Heart left ventricle (tissue), 16 donors: ENCODE measurements at regions not wholly inside any gene's neighbourhood (a gene's known extent, or its start where the extent isn't known, plus 50 kb on each side); places are given as distances from the start of the nearest gene placed in this dataset.

Experiments used
- ATAC-seq, 4 donors: fragments of 200-7000 bp; cut with Tn5 transposase; one replicate each; pipeline ENCODE4 v1.9.1; 2020 to 2022; ENCODE audit warnings: moderate library complexity in 4 of 4, mild to moderate bottlenecking in 3 of 4, moderate number of reproducible peaks in 1 of 4
- DNase-seq, 5 donors: peaks; one replicate each; pipeline ENCODE4 v3.0.0-alpha.2; 2020
- H3K27ac ChIP-seq, 12 donors: fragments of 200-600 bp; sonication (generic) in 4 of 12; one replicate each; pipeline versions ENCODE4 v1.5.0 to v1.8.0; 2016 to 2022; ENCODE audit warnings: mild to moderate bottlenecking in 2 of 12
- H3K27me3 ChIP-seq, 9 donors: fragments of 200-600 bp; sonication (generic) in 2 of 9; one replicate each; pipeline versions ENCODE4 v1.5.1 to v1.8.0; 2016 to 2022; ENCODE audit warnings: mild to moderate bottlenecking in 3 of 9
- H3K36me3 ChIP-seq, 9 donors: fragments of 200-600 bp; sonication (generic) in 2 of 9; one replicate each; pipeline versions ENCODE4 v1.5.0 to v1.8.0; 2018 to 2022; ENCODE audit warnings: mild to moderate bottlenecking in 2 of 9
- H3K4me1 ChIP-seq, 12 donors: fragments of 200-600 bp; sonication (generic) in 4 of 12; one replicate each; pipeline versions ENCODE4 v1.5.0 to v1.8.0; 2016 to 2022; ENCODE audit warnings: mild to moderate bottlenecking in 3 of 12
- H3K4me3 ChIP-seq, 12 donors: fragments of 200-600 bp; sonication (generic) in 4 of 12; one replicate each; pipeline versions ENCODE4 v1.5.0 to v1.8.0; 2017 to 2022; ENCODE audit warnings: mild to moderate bottlenecking in 9 of 12, moderate library complexity in 4 of 12
- H3K9me3 ChIP-seq, 12 donors: fragments of 200-600 bp; sonication (generic) in 4 of 12; one replicate each; pipeline versions ENCODE4 v1.5.0 to v1.8.0; 2016 to 2022; ENCODE audit warnings: mild to moderate bottlenecking in 1 of 12
- CTCF ChIP-seq, 12 donors: fragments of 200-600 bp; sonication (generic) in 4 of 12; IDR thresholded peaks; one replicate each; pipeline versions ENCODE4 v1.5.0 to v1.8.0; 2018 to 2022; ENCODE audit warnings: antibody characterized with exemption in 12 of 12, mild to moderate bottlenecking in 5 of 12
- POLR2A ChIP-seq, 2 donors: fragments of 450-650 bp; IDR thresholded peaks; one replicate each; pipeline ENCODE4 v1.6.1; 2017; ENCODE audit warnings: antibody characterized with exemption in 2 of 2, mild to moderate bottlenecking in 2 of 2, moderate library complexity in 2 of 2
- WGBS, 4 donors: extraction: QIAGEN DNeasy Blood & Tissue Kit in 2 of 4; methylation state at CpG; one replicate each; pipeline versions ENCODE4 v1.1.5 to v1.1.7; 2013 to 2018; 5-methylcytosine and 5-hydroxymethylcytosine counted together
- intact Hi-C, 10 donors: fragments of 100-400 bp; cut with DNase I; formaldehyde crosslinking; loops; one replicate each; pipeline versions ENCODE4 v1.11.1 to v1.14.2; 2022
- donor health status: ischemic (EF 13 %, LVEDD 7.1; RV severe dilation, severe dysfunction).
- donor health status: healthy with polysubstance abuse.
- donor health status: DM: no; HTN: yes; CAD: no.
- donor health status: DM: no; HTN: no; CAD: no.
- donor health status: ischemic (EF 25% LVEDD 6.9; RV normal size, moderate dysfunction).
- donor health status: ischemic (EF 25% LVEDD 5.7; RV mildly dilated, moderate dysfunction).
- donor health status: healthy.
- donor health status: DM: yes; HTN: yes; CAD: no.
- donor health status: ischemic (EF 35%, LVEDD 5.7; RV mildly dilated, moderate dysfunction).
- donor health status: nonischemic (EF 11% LVEDD 7.7; RV severe dilation, severe dysfunction).
- donor health status: DM: yes; HTN: yes; CAD: no.
- donor health status: PGD.
- donor health status: ischemic (EF 29% LVEDD 5.4; RV normal size, mild dysfunction).
- donor health status: nonischemic (EF 23%, LVEDD 6.1; RV moderate dilation, normal function).

- H3K4me3 ChIP-seq, result no peak overlapping the region
- H3K9me3 ChIP-seq, result no peaks in the 10 kb centered on the region
- no peaks in the 10 kb centered on the region for H3K36me3 ChIP-seq
- H3K4me1 ChIP-seq, result no peaks in the 10 kb centered on the region
- DNase-seq (no peak), ATAC-seq (no peak)
- TF ChIP-seq POLR2A (IDR thresholded peaks at IDR 0.05), result no peak
- no peak for TF ChIP-seq CTCF (IDR thresholded peaks at IDR 0.05)
- no peaks in the 10 kb centered on the region for H3K27me3 ChIP-seq
- no peak overlapping the region for H3K27ac ChIP-seq
- intact Hi-C loops, result no loop called here
Measured at GRCh38 chr3:87072446-87072845, 81.5 kb upstream of the VGLL3 start.

- no peaks in the 10 kb centered on the region for H3K36me3 ChIP-seq
- no peak for DNase-seq
- no peak overlapping the region for H3K4me3 ChIP-seq
- H3K4me1 ChIP-seq, result no peaks in the 10 kb centered on the region
- TF ChIP-seq POLR2A (IDR thresholded peaks at IDR 0.05) (no peak), CTCF (IDR thresholded peaks at IDR 0.05) (no peak)
- no peak for ATAC-seq
- H3K27ac ChIP-seq, result no peak overlapping the region
- WGBS, 4 donors, result 57 to 70% (median 64%) methylated on average over 6 of the region's 6 CpGs
- H3K9me3 ChIP-seq, result no peaks in the 10 kb centered on the region
- intact Hi-C loops, result no loop called here
- H3K27me3 ChIP-seq, result no peaks in the 10 kb centered on the region
Measured at GRCh38 chr3:87069971-87070370, 79.0 kb upstream of the VGLL3 start.

GRCh38 chr3:87069021-87069420 lies 78.1 kb upstream of the VGLL3 start:
- 75 to 83% (median 79%) methylated on average over 5 of the region's 5 CpGs for WGBS, 4 donors
- H3K9me3 ChIP-seq, result no peaks in the 10 kb centered on the region
- H3K27ac ChIP-seq, result no peak overlapping the region
- H3K4me3 ChIP-seq, result no peak overlapping the region
- H3K36me3 ChIP-seq, result no peaks in the 10 kb centered on the region
- H3K4me1 ChIP-seq, result no peaks in the 10 kb centered on the region
- intact Hi-C loops, result no loop called here
- H3K27me3 ChIP-seq, result no peaks in the 10 kb centered on the region
- DNase-seq (no peak), ATAC-seq (no peak)
- TF ChIP-seq CTCF (IDR thresholded peaks at IDR 0.05) (no peak), POLR2A (IDR thresholded peaks at IDR 0.05) (no peak)

GRCh38 chr3:87062685-87063084 lies 71.7 kb upstream of the VGLL3 start:
- intact Hi-C loops, result no loop called here
- DNase-seq (no peak), ATAC-seq (no peak)
- Histone ChIP-seq H3K36me3 (no peaks in the 10 kb centered on the region), H3K27me3 (no peaks in the 10 kb centered on the region), H3K9me3 (no peaks in the 10 kb centered on the region), H3K27ac (no peak overlapping the region), H3K4me1 (no peaks in the 10 kb centered on the region), H3K4me3 (no peak overlapping the region)
- TF ChIP-seq POLR2A (IDR thresholded peaks at IDR 0.05) (no peak), CTCF (IDR thresholded peaks at IDR 0.05) (no peak)
- WGBS, 4 donors, result 80 to 91% (median 87%) methylated on average over 3 of the region's 3 CpGs
